Vagina (tissue), 2 donors: ENCODE measurements at regions not wholly inside any gene's neighbourhood (a gene's known extent, or its start where the extent isn't known, plus 50 kb on each side); places are given as distances from the start of the nearest gene placed in this dataset.

ENCODE experiments used
- DNase-seq, 2 donors: peaks; one replicate each; pipeline ENCODE4 v3.0.0-alpha.2; 2017; ENCODE audit errors: extremely low spot score in 2 of 2
- H3K27ac ChIP-seq: fragments of 200-600 bp; sonication (generic); one replicate; pipeline ENCODE4 v1.5.1; 2019
- H3K27me3 ChIP-seq: fragments of 200-600 bp; sonication (generic); one replicate; pipeline ENCODE4 v1.5.1; 2019
- H3K36me3 ChIP-seq, 2 donors: fragments of 200-600 bp; sonication (generic); one replicate each; pipeline ENCODE4 v1.5.1; 2017 to 2019
- H3K4me1 ChIP-seq: fragments of 200-600 bp; sonication (generic); one replicate; pipeline ENCODE4 v1.5.1; 2019
- H3K4me3 ChIP-seq, 2 donors: fragments of 200-600 bp; sonication (generic); 1 replicate in 1 of 2; 2 replicates in 1 of 2; pipeline ENCODE4 v1.5.1; 2016 to 2019
- H3K9me3 ChIP-seq: fragments of 200-600 bp; sonication (generic); one replicate; pipeline ENCODE4 v1.5.1; 2019
- POLR2A ChIP-seq, 2 donors: fragments of 450-650 bp; IDR thresholded peaks; one replicate each; pipeline ENCODE4 v1.6.1; 2017; ENCODE audit warnings: antibody characterized with exemption in 2 of 2, mild to moderate bottlenecking in 2 of 2, moderate library complexity in 2 of 2
- POLR2AphosphoS5 ChIP-seq, 2 donors: sonication (generic); formaldehyde crosslinking; IDR thresholded peaks; one replicate each; pipeline ENCODE4 v1.9.0; 2017; ENCODE audit warnings: antibody characterized with exemption in 2 of 2, mild to moderate bottlenecking in 2 of 2, low read depth in 1 of 2; ENCODE audit not compliant: insufficient read depth in 1 of 2
- intact Hi-C: fragments of 100-400 bp; cut with DNase I; formaldehyde crosslinking; loops from one replicate; pipeline ENCODE4 v1.15.1; 2023
- TF ChIP-seq, protein P1 (sequence below), 3 experiments: fragments of 450-650 bp in 2 of 3; fragments of 200-600 bp in 1 of 3; sonication (generic) in 1 of 3; IDR thresholded peaks; one replicate each; pipeline ENCODE4 v1.5.1; 2017 to 2019; ENCODE audit warnings: antibody characterized with exemption in 3 of 3, mild to moderate bottlenecking in 2 of 3, moderate library complexity in 2 of 3

DNA sequence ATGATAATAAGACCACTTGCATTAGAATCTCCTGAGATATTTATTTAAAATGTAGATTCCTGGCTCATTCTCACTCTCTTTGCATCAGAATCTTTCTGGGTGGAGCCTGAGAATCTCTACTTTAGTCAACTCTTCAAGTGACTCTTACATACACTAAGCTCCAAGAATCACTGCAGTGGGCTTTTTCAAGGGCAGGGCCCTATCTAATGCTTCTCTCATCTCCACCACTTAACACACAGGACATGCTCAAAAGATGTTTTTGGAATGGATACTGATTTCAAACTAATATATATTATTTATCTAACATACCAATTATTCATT is 68.9 kb upstream of the GAP43 start:
- Histone ChIP-seq H3K9me3 (no peaks in the 10 kb centered on the region), H3K4me3 (no peak overlapping the region), H3K27ac (no peak overlapping the region), H3K4me1 (no peaks in the 10 kb centered on the region), H3K27me3 (no peaks in the 10 kb centered on the region), H3K36me3 (no peaks in the 10 kb centered on the region)
- intact Hi-C loops, result no loop called here
- TF ChIP-seq POLR2A (IDR thresholded peaks at IDR 0.05) (no peak), POLR2AphosphoS5 (IDR thresholded peaks at IDR 0.05; ENCODE audit: insufficient read depth in 1 of 2, low read depth in 1 of 2) (no peak)
- TF ChIP-seq, protein P1, sequence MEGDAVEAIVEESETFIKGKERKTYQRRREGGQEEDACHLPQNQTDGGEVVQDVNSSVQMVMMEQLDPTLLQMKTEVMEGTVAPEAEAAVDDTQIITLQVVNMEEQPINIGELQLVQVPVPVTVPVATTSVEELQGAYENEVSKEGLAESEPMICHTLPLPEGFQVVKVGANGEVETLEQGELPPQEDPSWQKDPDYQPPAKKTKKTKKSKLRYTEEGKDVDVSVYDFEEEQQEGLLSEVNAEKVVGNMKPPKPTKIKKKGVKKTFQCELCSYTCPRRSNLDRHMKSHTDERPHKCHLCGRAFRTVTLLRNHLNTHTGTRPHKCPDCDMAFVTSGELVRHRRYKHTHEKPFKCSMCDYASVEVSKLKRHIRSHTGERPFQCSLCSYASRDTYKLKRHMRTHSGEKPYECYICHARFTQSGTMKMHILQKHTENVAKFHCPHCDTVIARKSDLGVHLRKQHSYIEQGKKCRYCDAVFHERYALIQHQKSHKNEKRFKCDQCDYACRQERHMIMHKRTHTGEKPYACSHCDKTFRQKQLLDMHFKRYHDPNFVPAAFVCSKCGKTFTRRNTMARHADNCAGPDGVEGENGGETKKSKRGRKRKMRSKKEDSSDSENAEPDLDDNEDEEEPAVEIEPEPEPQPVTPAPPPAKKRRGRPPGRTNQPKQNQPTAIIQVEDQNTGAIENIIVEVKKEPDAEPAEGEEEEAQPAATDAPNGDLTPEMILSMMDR (IDR thresholded peaks at IDR 0.05), result no peak
- DNase-seq, result no peak

DNA sequence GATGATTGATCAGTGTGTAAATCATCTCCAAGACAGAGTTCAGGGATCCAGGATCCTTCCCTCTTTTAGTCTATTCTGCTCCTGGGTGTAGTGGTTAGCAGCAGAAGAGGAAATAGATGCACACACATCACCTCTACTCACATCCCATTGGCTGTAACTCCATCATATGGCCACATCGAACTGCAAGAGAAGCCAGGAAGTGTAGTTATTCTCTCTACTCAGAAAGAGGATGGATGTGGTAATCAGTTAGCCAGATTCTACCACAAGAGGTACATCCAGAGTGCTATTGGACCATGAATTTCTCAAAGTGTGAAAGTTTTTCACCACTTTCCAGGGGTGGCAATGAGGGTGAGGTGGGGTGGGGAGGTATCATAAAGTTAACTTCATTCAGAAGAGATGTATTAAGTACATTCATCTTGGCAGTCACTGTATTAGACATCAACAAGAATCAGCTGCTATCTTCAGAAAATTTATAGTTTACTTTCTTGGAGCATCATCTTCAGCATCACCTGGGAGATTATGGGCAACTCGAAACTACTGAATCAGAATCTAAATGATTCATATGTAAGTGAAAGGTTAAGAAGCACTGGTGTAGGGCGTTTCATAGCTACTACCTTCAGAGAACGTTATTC is 60.6 kb upstream of the GAP43 start:
- intact Hi-C loops, result no loop called here
- H3K4me3 ChIP-seq, result no peak overlapping the region
- no peak overlapping the region for H3K27ac ChIP-seq
- no peaks in the 10 kb centered on the region for H3K4me1 ChIP-seq
- no peaks in the 10 kb centered on the region for H3K36me3 ChIP-seq
- H3K27me3 ChIP-seq, result no peaks in the 10 kb centered on the region
- TF ChIP-seq POLR2A (IDR thresholded peaks at IDR 0.05) (no peak), POLR2AphosphoS5 (IDR thresholded peaks at IDR 0.05; ENCODE audit: insufficient read depth in 1 of 2, low read depth in 1 of 2) (no peak)
- TF ChIP-seq, protein P1 (IDR thresholded peaks at IDR 0.05), result no peak
- H3K9me3 ChIP-seq, result no peaks in the 10 kb centered on the region
- no peak for DNase-seq

- no peak for TF ChIP-seq POLR2AphosphoS5 (IDR thresholded peaks at IDR 0.05; ENCODE audit: insufficient read depth in 1 of 2, low read depth in 1 of 2)
- TF ChIP-seq, protein P1 (IDR thresholded peaks at IDR 0.05), result no peak
- TF ChIP-seq POLR2A (IDR thresholded peaks at IDR 0.05), result no peak
- DNase-seq, result no peak
- H3K4me1 ChIP-seq, result no peaks in the 10 kb centered on the region
- no peaks in the 10 kb centered on the region for H3K9me3 ChIP-seq
- H3K27ac ChIP-seq, result no peak overlapping the region
- H3K4me3 ChIP-seq, result no peak overlapping the region
- H3K27me3 ChIP-seq, result no peaks in the 10 kb centered on the region
- H3K36me3 ChIP-seq, result no peaks in the 10 kb centered on the region
- intact Hi-C loops, result no loop called here
Measured at GRCh38 chr3:115563984-115564383, 59.3 kb upstream of the GAP43 start.

GRCh38 chr3:115571413-115571812 is 51.9 kb upstream of the GAP43 start:
- Histone ChIP-seq H3K4me3 (no peak overlapping the region), H3K27ac (no peak overlapping the region), H3K9me3 (no peaks in the 10 kb centered on the region), H3K4me1 (no peaks in the 10 kb centered on the region), H3K36me3 (no peaks in the 10 kb centered on the region), H3K27me3 (no peaks in the 10 kb centered on the region)
- no peak for DNase-seq
- no peak for TF ChIP-seq POLR2A (IDR thresholded peaks at IDR 0.05)
- TF ChIP-seq, protein P1 (IDR thresholded peaks at IDR 0.05), result no peak
- no peak for TF ChIP-seq POLR2AphosphoS5 (IDR thresholded peaks at IDR 0.05; ENCODE audit: insufficient read depth in 1 of 2, low read depth in 1 of 2)
- intact Hi-C loops, result no loop called here
